HG02840 (cell line): ENCODE measurements at regions not wholly inside any gene's neighbourhood (a gene's known extent, or its start where the extent isn't known, plus 50 kb on each side); places are given as distances from the start of the nearest gene placed in this dataset.

Source experiments
- ATAC-seq: cut with Tn5 transposase; IDR thresholded peaks from one replicate; pipeline ENCODE4 v1.9.1; 2021; ENCODE audit warnings: mild to moderate bottlenecking, moderate library complexity, moderate number of reproducible peaks; ENCODE audit not compliant: unreplicated experiment, low FRiP score

DNA sequence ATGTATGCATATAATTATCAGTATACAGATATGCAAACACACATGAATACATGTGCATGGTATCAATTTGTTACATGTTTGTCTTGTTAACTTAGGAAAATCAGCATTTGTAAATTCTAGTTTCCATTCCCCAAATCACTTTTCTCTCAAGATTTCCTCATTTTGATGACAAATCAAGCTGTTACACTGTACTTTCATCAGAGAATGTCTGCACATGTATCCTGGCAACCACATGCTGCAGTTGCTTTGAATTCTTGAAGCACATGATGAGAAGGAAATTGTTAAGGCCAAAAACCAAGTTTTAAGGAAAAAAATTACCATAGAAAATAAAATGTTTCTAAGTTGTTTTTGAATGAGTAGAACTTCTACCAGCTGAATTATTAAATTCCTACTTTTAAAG, 1834.5 kb downstream of the EFNA5 start:
- ATAC-seq, result no peak

- ATAC-seq, result no peak
Measured at GRCh38 chr5:105828821-105829220, 1841.9 kb downstream of the EFNA5 start.

DNA sequence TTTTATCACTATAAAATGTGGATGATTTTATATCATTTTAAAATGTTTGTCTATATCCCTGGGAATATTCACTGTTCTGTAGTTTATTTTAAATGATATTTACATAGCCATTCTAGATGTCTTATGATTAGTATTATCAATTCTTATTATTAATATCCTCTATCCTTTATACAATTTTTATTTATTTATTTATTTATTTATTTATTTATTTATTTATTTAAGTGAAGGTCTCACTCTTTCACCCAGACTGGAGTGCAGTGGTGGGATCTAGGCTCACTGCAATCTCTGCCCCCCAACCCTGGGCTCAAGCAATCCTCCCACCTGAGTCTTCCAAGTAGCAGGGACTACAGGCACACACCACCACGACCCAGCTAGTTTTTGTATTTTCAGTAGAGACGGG, 1848.9 kb downstream of the EFNA5 start:
- ATAC-seq, result no peak

DNA sequence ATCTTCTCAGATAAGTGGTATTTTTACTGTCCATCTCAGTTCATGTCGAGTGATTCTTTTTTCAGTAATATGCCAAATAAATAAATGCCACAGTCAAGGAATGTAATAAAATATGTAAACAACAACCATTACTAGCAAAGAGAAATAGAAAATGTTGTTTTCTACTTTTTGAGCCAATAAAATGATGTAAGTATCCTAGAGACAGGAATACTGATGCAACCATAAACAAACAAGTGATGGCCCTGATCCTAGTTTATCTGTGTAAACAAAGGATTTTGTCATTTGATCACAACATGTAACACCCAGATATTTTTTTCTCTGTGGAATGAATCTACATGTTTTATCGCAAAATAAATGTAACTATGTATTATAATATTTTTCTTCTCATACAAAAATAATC, 1852.8 kb downstream of the EFNA5 start:
- no peak for ATAC-seq

GRCh38 chr5:105817416-105817815, 1853.3 kb downstream of the EFNA5 start:
- no peak for ATAC-seq

DNA sequence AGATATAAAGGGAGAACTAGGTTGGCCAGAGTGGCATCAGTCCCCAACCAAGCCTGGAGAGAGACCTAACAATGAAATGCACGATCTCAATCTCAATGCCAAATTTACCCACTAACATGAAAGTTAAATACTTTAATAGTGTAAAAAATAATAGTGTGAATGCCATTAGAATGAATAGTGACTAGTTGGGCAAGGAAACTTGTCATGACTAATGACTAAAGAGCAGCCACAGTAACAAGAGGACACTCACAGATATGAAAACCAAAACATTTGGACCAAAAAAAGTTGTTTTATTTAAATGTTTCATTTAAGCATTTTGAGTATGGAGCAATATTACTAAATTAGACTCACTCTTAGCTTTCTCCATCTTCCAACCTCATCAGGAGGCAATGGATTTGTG, 1853.8 kb downstream of the EFNA5 start:
- ATAC-seq, result no peak

GRCh38 chr5:105812304-105812703, 1858.4 kb downstream of the EFNA5 start:
- ATAC-seq, result no peak

GRCh38 chr5:105807951-105808350, 1862.8 kb downstream of the EFNA5 start:
- no peak for ATAC-seq

- ATAC-seq, result no peak
Measured at GRCh38 chr5:105807290-105807689, 1863.4 kb downstream of the EFNA5 start.

GRCh38 chr5:105806596-105806995, 1864.1 kb downstream of the EFNA5 start:
- ATAC-seq, result no peak

GRCh38 chr5:105803431-105803830, 1867.3 kb downstream of the EFNA5 start:
- ATAC-seq, result no peak

DNA sequence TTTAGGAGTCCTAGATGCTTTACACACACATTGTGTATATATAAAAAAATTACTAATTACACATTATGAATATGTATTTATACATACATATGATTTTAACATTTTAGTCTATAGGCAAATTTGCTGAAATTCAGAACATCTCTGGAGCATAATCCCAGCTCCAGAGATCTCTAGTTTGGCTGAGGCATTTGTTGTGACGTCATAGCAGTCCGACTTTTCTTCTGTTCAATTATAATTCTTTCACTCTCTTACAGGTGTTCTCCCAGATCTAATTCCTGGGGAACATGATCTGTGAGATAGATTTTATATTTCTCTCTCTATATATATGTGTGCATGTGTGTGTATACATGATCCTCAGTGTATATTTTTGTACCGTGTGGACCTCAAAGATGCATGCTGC, 1876.2 kb downstream of the EFNA5 start:
- no peak for ATAC-seq

- ATAC-seq, result no peak
Measured at GRCh38 chr5:105789246-105789645, 1881.5 kb downstream of the EFNA5 start.

GRCh38 chr5:105783811-105784210, 1886.9 kb downstream of the EFNA5 start:
- no peak for ATAC-seq

DNA sequence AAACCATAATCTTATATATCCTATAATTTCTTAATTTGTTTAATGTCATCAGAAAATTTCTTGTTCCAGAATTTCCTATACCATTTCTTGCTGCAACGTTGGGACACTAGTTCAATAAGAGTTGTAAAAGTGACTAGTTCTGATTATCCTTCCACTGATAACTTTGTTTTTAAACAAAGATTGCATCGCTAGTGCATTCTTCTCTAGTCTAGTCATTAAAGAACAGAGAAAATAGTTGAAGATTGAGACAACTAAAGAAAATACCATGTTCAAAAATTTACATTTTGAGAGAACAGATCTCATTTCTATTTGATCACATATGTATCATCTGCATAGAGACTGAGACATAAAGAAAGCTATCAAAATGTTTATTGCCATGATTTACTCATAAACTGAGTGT, 1888.2 kb downstream of the EFNA5 start:
- ATAC-seq, result no peak

- ATAC-seq, result no peak
Measured at GRCh38 chr5:105773241-105773640, 1897.5 kb downstream of the EFNA5 start.

GRCh38 chr5:105767267-105767666, 1903.5 kb downstream of the EFNA5 start:
- no peak for ATAC-seq

DNA sequence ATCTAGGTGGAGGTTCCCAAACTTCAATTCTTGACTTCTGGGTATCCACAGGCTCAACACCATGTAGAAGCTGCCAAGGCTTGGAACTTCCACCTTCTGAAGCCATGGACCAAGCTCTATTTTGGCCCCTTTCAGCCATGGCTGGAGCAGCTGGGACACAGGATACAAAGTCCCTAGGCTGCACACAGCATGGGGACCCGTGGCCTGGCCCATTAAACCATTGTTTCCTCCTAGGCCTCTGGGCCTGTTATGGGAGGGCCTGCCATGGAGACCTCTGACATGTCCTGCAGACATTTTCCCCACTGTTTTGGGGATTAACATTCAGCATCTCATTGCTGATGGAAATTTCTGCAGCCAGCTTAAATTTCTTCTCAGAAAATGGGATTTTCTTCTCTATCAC, 1908.0 kb downstream of the EFNA5 start:
- ATAC-seq, result no peak

DNA sequence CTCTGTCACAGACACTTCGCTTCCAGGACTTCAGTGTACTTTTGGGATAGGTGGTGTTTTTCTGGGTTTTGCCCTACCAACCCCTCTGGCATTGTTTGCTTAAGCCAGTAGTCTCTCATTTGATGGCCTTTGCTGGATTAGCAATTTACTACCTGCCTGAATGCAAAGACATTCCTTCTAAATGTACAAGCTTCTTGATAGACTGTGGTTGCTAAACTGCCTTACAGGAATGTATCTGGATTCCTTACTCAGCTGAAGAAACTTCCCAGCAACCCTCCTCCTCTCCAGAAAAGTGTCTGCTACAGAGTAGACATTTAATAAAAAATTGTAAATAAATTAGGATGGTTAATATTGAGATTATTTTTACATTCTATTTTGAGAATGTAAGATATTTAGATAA, 1916.7 kb downstream of the EFNA5 start:
- ATAC-seq, result no peak

GRCh38 chr5:105752801-105753200, 1917.9 kb downstream of the EFNA5 start:
- no peak for ATAC-seq

GRCh38 chr5:105751908-105752307, 1918.8 kb downstream of the EFNA5 start:
- ATAC-seq, result no peak

DNA sequence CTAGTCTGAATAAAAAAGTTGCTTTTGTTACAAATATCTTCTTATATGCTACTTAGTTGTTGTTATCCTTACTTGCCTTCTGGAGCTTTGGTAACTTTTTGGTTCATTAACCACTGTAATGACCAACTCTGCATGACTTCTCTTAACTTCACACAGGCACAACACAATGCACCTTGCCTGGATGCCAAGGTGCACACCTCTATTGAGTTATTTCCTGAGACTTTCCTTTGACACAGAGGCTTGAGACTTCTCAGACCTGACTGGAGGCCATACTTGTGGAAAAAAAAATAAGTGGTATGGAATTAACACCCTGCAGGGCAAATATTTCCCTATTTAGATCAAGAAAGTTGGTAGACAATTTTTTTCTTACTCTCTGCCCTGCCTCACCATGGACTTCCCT, 1925.6 kb downstream of the EFNA5 start:
- no peak for ATAC-seq

GRCh38 chr5:105740242-105740641, 1930.5 kb downstream of the EFNA5 start:
- no peak for ATAC-seq
